ENCODE measurements at regions not wholly inside any gene's neighbourhood (a gene's known extent, or its start where the extent isn't known, plus 50 kb on each side); places are given as distances from the start of the nearest gene placed in this dataset.

DNA sequence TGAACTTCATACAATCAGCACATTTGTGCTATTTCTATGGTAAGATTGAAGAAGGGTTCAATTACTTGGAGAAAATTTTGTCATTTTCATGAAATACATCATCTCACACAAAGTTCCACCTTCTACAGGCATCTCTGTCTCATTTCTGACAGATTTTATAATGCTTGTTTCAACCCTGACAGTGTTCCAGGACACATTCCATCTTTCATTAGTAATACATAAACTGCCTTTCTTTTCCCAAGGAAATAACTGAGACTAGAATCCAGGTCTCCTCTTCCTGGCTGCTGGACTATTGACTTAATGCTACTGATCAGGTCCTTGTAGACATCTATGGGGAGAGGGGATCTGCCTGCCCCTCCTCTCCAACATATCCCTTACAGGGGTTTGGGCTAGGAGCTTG lies 70.1 kb upstream of the PLPP4 start:
- no peak for DNase-seq

- no peak for DNase-seq
These were observed 69.7 kb upstream of the PLPP4 start for GRCh38 chr10:120387326-120387725.

DNA sequence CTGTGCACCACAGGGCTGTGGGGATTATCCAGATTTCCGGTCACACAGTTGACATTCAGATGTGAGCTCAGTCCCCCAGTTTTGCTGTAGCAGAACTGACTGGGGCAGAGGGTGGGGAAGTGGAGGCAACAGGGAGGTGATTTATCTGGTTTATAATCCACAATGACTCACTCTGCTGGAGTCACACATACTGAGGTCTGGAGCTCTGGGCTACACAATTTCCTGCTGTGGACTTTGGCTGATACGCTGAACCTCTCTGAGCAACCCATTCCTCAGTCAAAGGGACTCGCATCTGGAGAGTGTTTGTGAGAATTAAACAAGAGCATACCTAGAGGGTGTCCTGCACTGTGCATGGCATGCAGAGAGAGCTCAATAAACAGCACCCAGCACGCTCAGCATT lies 64.8 kb upstream of the PLPP4 start:
- no peak for DNase-seq

DNA sequence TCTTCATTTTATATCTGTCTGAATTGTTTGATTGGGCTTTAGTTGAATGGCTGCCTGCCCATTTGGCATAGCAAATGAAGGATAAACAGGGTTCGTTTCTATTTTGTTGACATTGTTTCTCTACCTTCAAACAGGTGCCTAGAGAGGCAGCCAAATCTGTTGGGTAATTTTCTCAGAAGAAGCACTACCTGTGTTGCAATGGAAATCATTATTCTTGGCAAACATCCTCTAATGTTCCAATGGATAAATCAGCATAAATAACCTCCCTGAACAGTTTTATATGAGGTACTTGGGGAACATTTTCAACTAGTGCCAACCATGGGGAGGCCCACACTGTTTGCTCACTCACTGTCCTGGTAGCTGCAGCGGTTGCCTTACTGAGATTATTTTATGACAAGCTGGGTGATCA lies 64.4 kb upstream of the PLPP4 start:
- DNase-seq, result no peak

- no peak for DNase-seq
These were observed 62.6 kb upstream of the PLPP4 start for GRCh38 chr10:120394446-120394845.

- DNase-seq, result no peak
These were observed 60.8 kb upstream of the PLPP4 start for GRCh38 chr10:120396228-120396627.

DNA sequence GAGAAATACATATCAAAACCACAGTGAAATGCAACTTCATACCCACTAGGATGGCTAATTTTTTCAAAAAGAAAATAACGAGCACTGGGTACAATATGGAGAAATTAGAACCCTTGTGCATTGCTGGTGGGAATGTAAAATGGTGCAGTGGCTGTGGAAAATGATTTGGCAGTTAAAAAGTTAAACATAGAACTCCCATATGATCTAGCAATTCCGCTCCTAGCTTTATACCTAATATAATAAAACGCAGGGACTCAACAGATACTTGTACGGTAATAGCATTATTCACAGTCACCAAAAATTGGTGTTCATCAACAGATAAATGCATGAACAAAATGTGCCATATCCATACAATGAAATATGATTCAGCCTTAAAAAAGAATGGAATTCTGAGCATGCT lies 58.8 kb upstream of the PLPP4 start:
- DNase-seq, result no peak

DNA sequence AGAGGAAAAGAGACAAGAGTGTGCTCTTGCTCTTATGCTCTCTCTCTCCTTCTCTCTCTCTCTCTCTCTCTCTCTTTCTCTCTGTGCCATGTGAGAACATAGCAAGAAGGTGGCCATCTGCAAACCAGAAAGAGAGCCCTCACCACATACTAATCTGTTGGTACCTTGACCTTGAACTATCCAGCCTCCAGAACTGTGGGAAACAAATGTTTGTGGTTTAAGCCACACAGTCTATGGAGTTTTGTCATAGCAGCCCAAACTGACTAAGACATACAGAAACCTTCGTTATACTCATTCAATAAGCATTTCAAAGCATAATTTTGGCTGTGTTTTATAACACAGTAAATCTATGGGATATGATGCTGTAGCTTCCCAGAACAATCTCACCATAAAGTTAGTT lies 56.4 kb upstream of the PLPP4 start:
- DNase-seq, result no peak

DNA sequence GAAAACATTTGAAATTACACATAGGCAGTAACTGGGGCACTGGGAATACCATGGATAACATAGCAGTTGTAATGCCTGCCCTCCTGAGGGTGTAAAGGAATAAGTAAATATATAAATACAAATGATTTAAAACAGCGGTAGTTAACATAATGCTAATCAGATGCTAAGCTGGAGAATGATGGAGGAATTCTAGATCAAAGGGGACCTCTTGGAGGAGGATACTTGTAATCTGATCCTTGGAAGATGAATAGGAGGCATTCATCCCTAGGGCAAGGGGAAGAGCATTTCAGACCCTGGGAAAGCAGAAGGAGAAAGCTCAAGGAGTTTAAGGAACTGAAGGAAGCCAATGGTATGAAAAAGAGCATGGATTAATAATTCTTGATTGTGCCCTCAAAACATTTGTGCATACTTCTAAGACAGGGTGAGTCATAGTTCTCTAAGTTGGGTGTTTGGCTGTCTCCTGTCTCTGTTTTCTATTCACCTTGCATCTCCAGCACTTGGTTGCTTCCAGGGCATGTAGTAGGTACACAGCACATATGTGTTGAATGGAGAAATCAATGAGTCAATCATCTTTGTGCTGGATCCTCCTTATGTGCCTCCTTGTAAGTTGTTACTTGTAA lies 54.8 kb upstream of the PLPP4 start:
- no peak for DNase-seq

GRCh38 chr10:120403109-120403508 lies 53.9 kb upstream of the PLPP4 start:
- no peak for DNase-seq

DNA sequence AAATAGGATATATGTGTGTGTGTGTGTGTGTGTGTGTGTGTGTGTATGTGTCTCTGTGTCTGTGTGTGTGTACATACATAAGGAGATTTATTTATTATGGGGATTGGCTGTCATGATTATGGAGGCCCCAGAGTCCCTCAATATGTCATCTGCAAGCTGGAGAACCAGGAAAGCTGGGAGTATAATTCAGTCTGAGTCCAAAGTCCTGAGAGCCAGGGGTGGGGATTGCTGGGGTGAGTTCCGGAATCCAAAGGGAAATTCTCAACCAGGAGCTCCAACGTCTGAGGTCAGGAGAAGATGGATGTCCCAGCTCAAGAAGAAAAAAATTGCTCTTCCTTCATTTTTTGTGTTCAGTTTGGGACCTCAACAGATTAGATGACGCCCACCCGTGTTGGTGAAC lies 50.7 kb upstream of the PLPP4 start:
- DNase-seq, result no peak
